GM19240 (cell line): ENCODE measurements at regions not wholly inside any gene's neighbourhood (a gene's known extent, or its start where the extent isn't known, plus 50 kb on each side); places are given as distances from the start of the nearest gene placed in this dataset.

ENCODE experiments used
- DNase-seq: peaks from one replicate; pipeline ENCODE4 v3.0.0; 2011; ENCODE audit warnings: low spot score; ENCODE audit not compliant: insufficient read length

GRCh38 chr11:115885535-115886421, 381.6 kb upstream of the CADM1 start:
- DNase-seq: no peak

- DNase-seq: no peak
Observed at GRCh38 chr11:115884800-115885534, 380.8 kb upstream of the CADM1 start.

GRCh38 chr11:115874843-115875242, 370.6 kb upstream of the CADM1 start:
- no peak for DNase-seq

- DNase-seq: no peak
Observed at GRCh38 chr11:115873813-115874212, 369.6 kb upstream of the CADM1 start.

- DNase-seq: no peak
Observed at GRCh38 chr11:115872416-115872815, 368.2 kb upstream of the CADM1 start.

- DNase-seq: no peak
Observed at GRCh38 chr11:115871161-115871760, 367.0 kb upstream of the CADM1 start.

GRCh38 chr11:115869780-115870431, 365.7 kb upstream of the CADM1 start:
- DNase-seq: peak; percentile 11

- no peak for DNase-seq
Observed at GRCh38 chr11:115869131-115869530, 364.9 kb upstream of the CADM1 start.

- DNase-seq: no peak
Observed at GRCh38 chr11:115860246-115860645, 356.0 kb upstream of the CADM1 start.

- DNase-seq: no peak
Observed at GRCh38 chr11:115848611-115849010, 344.4 kb upstream of the CADM1 start.

GRCh38 chr11:115848080-115848479, 343.9 kb upstream of the CADM1 start:
- DNase-seq: no peak

- DNase-seq: no peak
Observed at GRCh38 chr11:115845872-115846271, 341.7 kb upstream of the CADM1 start.

GRCh38 chr11:115843685-115844084, 339.5 kb upstream of the CADM1 start:
- no peak for DNase-seq

GRCh38 chr11:115843111-115843510, 338.9 kb upstream of the CADM1 start:
- no peak for DNase-seq

- DNase-seq: no peak
Observed at GRCh38 chr11:115820026-115820425, 315.8 kb upstream of the CADM1 start.

GRCh38 chr11:115819014-115819413, 314.8 kb upstream of the CADM1 start:
- DNase-seq: no peak

GRCh38 chr11:115817844-115818468, 313.7 kb upstream of the CADM1 start:
- no peak for DNase-seq

- DNase-seq: no peak
Observed at GRCh38 chr11:115808351-115808940, 304.2 kb upstream of the CADM1 start.

GRCh38 chr11:115806056-115806455, 301.8 kb upstream of the CADM1 start:
- no peak for DNase-seq

- DNase-seq: no peak
Observed at GRCh38 chr11:115803073-115803740, 299.0 kb upstream of the CADM1 start.
